ENCODE measurements at regions not wholly inside any gene's neighbourhood (a gene's known extent, or its start where the extent isn't known, plus 50 kb on each side); places are given as distances from the start of the nearest gene placed in this dataset.

GRCh38 chr5:88938488-88938887 is 55.5 kb upstream of the MEF2C start:
- TF ChIP-seq CTCF (IDR thresholded peaks at IDR 0.05): no peak
- no peak for TF ChIP-seq POLR2A (IDR thresholded peaks at IDR 0.05)
